A673 (cell line): ENCODE measurements at regions not wholly inside any gene's neighbourhood (a gene's known extent, or its start where the extent isn't known, plus 50 kb on each side); places are given as distances from the start of the nearest gene placed in this dataset.

ENCODE experiments used
- BruUV-seq: library from RNA; stranded (reverse); fragments of 400-500 nt; replicated peaks from 2 replicates; lab custom pipeline; 2021; lab: Mats Ljungman, UMichigan
- CTCF ChIA-PET: fragments of 300-600 bp; sonication (Branson Sonifier 250); formaldehyde crosslinking; loops from one replicate; lab custom pipeline; 2022; ENCODE audit warnings: antibody characterized with exemption; lab: Charles Lee
- POLR2A ChIA-PET: fragments of 300-600 bp; sonication (Branson Sonifier 250); formaldehyde crosslinking; loops from one replicate; lab custom pipeline; 2022; ENCODE audit warnings: antibody characterized with exemption; ENCODE audit not compliant: low non-redundant PET; lab: Charles Lee
- DNase-seq: peaks from one replicate; pipeline ENCODE4 v3.0.0-alpha.2; 2015; ENCODE audit warnings: low spot score
- H3K27ac ChIP-seq: fragments of 200-600 bp; sonication (generic); 2 replicates; pipeline ENCODE4 v1.5.1; 2016; ENCODE audit warnings: mixed run types, low read depth, mild to moderate bottlenecking, mixed read lengths, antibody characterized with exemption, low read length; ENCODE audit not compliant: poor library complexity, severe bottlenecking
- H3K27me3 ChIP-seq: fragments of 200-600 bp; sonication (generic); replicated peaks from 2 replicates; pipeline ENCODE4 v1.6.1; 2017; ENCODE audit warnings: mixed run types, low read depth, mild to moderate bottlenecking, mixed read lengths, antibody characterized with exemption, low read length; ENCODE audit not compliant: insufficient read depth, poor library complexity
- H3K36me3 ChIP-seq: fragments of 200-600 bp; sonication (generic); 2 replicates; pipeline ENCODE4 v1.6.1; 2016; ENCODE audit warnings: mixed run types, mild to moderate bottlenecking, mixed read lengths, antibody characterized with exemption, low read length; ENCODE audit not compliant: insufficient read depth, poor library complexity, severe bottlenecking
- H3K4me1 ChIP-seq: fragments of 200-600 bp; sonication (generic); 2 replicates; pipeline ENCODE4 v1.6.1; 2017; ENCODE audit warnings: mixed run types, mild to moderate bottlenecking, mixed read lengths, antibody characterized with exemption, low read length; ENCODE audit not compliant: insufficient read depth, poor library complexity, severe bottlenecking
- H3K4me3 ChIP-seq: fragments of 200-600 bp; sonication (generic); 2 replicates; pipeline ENCODE4 v1.5.1; 2016; ENCODE audit warnings: low read depth, mixed run types, mild to moderate bottlenecking, mixed read lengths, low read length; ENCODE audit not compliant: poor library complexity, severe bottlenecking
- H3K9me3 ChIP-seq: fragments of 200-600 bp; sonication (generic); 2 replicates; pipeline ENCODE4 v1.6.1; 2016; ENCODE audit warnings: mixed run types, low read depth, mild to moderate bottlenecking, mixed read lengths, antibody characterized with exemption, low read length; ENCODE audit not compliant: poor library complexity, severe bottlenecking
- CTCF ChIP-seq: fragments of 300-800, 200-600 bp; sonication (generic); conservative IDR thresholded peaks from 2 replicates; pipeline ENCODE4 v1.5.1; 2017; ENCODE audit warnings: low read depth, mild to moderate bottlenecking, antibody characterized with exemption, low read length, moderate library complexity, mixed read lengths
- EZH2 ChIP-seq: fragments of 200-600 bp; sonication (generic); IDR thresholded peaks from 2 replicates; pipeline ENCODE4 v1.6.1; 2017; ENCODE audit warnings: borderline replicate concordance, low read depth, mild to moderate bottlenecking, mixed read lengths, antibody characterized with exemption, low read length; ENCODE audit not compliant: poor library complexity, severe bottlenecking
- intact Hi-C: fragments of 100-400 bp; cut with micrococcal nuclease; formaldehyde crosslinking; loops from one replicate; pipeline ENCODE4 v1.10.0; 2022; ENCODE audit not compliant: unreplicated experiment

GRCh38 chr11:116511684-116512083 lies 261.1 kb downstream of the BUD13 start:
- ChIA-PET POLR2A (no interaction called here), CTCF (no interaction called here)
- no peak overlapping the region for H3K27ac ChIP-seq
- TF ChIP-seq CTCF (no peak), EZH2 (no peak)
- H3K4me1 ChIP-seq: no peaks in the 10 kb centered on the region
- no peaks in the 10 kb centered on the region for H3K9me3 ChIP-seq
- no peaks in the 10 kb centered on the region for H3K36me3 ChIP-seq
- BruUV-seq: no TSS peak
- peaks cover 11% of the 10 kb centered on the region for H3K27me3 ChIP-seq
- intact Hi-C loops: loop anchor here (5.0 kb wide), 1 partner anchor 131 kb away; no protein-coding TSS in a partner anchor
- no peak overlapping the region for H3K4me3 ChIP-seq
- DNase-seq: no peak

- ChIA-PET POLR2A (no interaction called here), CTCF (no interaction called here)
- H3K9me3 ChIP-seq: no peaks in the 10 kb centered on the region
- peaks cover 17% of the 10 kb centered on the region for H3K27me3 ChIP-seq
- H3K27ac ChIP-seq: no peak overlapping the region
- intact Hi-C loops: loop anchor here (5.0 kb wide), 1 partner anchor 131 kb away; no protein-coding TSS in a partner anchor
- H3K4me3 ChIP-seq: no peak overlapping the region
- H3K4me1 ChIP-seq: no peaks in the 10 kb centered on the region
- DNase-seq: no peak
- no peaks in the 10 kb centered on the region for H3K36me3 ChIP-seq
- TF ChIP-seq EZH2 (no peak), CTCF (no peak)
- no TSS peak for BruUV-seq
These were observed 261.7 kb downstream of the BUD13 start for GRCh38 chr11:116510886-116511650.

- TF ChIP-seq CTCF (no peak), EZH2 (no peak)
- intact Hi-C loops: loop anchor here (5.0 kb wide), 1 partner anchor 132 kb away; no protein-coding TSS in a partner anchor
These were observed 262.6 kb downstream of the BUD13 start for GRCh38 chr11:116510166-116510565.

More at GRCh38 chr11:116510166-116510565, 262.6 kb downstream of the BUD13 start:
- no peak overlapping the region for H3K4me3 ChIP-seq
- H3K4me1 ChIP-seq: no peaks in the 10 kb centered on the region
- DNase-seq: no peak
- no peak overlapping the region for H3K27ac ChIP-seq
- H3K27me3 ChIP-seq: peaks cover 26% of the 10 kb centered on the region
- POLR2A ChIA-PET: no interaction called here
- CTCF ChIA-PET: no interaction called here
- H3K9me3 ChIP-seq: no peaks in the 10 kb centered on the region
- no peaks in the 10 kb centered on the region for H3K36me3 ChIP-seq
- BruUV-seq: no TSS peak
